ENCODE measurements at regions not wholly inside any gene's neighbourhood (a gene's known extent, or its start where the extent isn't known, plus 50 kb on each side); places are given as distances from the start of the nearest gene placed in this dataset.

GRCh38 chr3:148087601-148088371, 609.9 kb upstream of the AGTR1 start:
- no peak for DNase-seq

- no peak for DNase-seq
Observed at GRCh38 chr3:148089171-148089570, 608.5 kb upstream of the AGTR1 start.

- DNase-seq, result no peak
Observed at GRCh38 chr3:148090156-148090555, 607.5 kb upstream of the AGTR1 start.

DNA sequence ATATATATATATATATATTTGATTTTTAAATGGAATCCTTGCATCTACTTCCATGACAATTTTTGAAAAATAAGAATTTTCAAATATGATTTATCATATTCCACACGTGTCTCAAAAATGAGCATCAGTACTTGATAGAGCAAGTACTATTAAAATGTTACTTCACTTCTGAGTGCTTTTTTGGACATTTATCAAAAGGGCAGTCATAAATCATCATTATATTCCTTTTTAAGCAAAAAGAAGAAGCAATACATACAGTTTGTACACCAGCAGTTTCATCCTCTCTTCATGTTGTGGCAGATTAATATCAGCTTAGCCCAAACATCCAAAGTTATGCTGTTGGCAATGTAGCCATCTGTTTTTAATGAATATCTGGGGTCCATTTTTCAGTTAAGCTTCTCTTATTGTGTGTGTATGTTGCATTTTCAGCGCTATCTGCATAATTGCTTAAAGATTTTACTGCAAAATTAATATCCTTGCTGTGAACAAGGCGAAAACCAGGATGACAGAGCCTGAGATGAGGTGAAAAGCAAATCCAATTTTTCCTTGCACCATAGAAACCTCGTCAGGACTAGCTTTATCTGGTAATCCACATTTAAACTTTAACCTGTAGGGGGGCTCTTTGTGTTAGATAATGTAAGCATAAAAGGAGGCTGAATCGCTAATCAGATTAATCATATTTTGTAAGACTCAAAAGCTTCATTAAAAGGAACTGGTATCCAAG, 604.9 kb upstream of the AGTR1 start:
- no peak for DNase-seq

DNA sequence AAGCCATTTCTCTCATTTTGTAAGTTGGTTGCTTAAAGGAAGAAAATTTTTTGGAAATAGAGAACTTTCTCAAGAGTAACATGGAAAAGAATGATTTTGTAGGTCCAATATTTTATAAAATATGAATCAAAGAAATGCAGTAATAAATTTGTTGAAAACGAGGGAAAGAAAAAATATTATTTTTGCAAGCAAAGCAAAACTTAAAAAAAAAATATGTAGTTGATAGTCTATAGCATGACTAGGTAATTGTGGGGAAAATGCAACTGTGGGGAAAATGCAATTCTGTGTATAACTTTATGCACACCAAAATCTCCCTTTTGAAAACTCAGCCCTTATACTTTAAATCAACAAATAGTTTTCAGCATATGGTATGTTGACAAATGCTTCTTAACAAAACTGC, 604.0 kb upstream of the AGTR1 start:
- DNase-seq, result no peak

- DNase-seq, result no peak
Observed at GRCh38 chr3:148095962-148096361, 601.7 kb upstream of the AGTR1 start.

DNA sequence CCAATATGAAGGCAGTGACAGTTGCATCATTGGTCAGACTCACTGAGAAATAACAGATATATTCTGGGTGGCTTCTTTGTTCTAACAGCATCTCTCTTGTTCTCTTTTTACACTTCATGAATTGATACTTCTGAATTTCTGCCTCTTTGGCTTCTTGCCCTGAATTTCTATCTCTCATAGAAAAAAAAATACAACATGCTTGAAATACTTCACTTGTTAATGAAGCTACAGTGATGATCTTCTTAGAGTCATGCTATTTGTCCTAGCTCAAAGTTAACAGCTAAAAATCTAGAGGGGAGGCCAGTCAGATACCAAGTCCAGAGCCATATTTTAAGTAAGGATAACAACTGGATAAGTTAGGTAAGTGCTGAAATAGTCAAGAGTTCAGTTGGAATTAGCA, 597.2 kb upstream of the AGTR1 start:
- no peak for DNase-seq

- DNase-seq, result no peak
Observed at GRCh38 chr3:148101061-148101460, 596.6 kb upstream of the AGTR1 start.

DNA sequence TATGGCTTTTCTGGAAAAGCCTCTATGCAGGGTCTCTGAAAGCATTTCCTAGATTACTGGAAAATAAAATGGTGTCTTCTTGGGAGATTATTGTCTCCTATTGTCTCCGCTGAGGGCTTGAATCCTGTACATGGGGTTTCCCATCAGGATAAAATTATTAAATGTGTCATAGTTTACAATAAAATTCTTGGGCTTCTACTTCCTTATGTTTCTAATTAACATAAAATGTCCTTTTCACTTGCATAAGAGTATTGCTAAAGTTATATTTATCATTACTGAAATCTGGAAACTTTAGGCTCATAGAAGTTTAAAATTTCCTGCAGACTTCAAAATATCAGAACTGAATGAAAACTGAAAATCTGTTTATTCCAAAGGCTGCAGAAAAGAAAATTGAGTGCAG, 595.5 kb upstream of the AGTR1 start:
- no peak for DNase-seq

- no peak for DNase-seq
Observed at GRCh38 chr3:148106062-148106461, 591.6 kb upstream of the AGTR1 start.

DNA sequence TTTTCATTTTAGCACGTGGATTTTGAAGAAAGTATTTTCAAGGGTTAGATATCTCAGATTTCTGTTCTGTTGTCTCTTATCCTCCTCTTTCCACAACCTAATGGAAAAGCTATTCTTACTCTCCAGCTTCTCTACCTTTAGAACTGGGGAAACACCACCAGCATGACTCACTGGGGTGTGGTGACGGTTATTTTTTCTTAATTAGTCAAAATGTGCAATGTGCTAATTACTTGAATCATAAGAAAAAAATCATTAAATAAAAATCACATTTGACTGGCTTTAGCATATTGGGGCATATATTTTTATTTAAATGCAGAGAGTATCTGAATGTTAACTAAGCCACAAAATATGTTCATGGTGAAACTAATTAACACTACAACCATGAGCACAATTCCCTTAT, 570.7 kb upstream of the AGTR1 start:
- DNase-seq, result no peak

DNA sequence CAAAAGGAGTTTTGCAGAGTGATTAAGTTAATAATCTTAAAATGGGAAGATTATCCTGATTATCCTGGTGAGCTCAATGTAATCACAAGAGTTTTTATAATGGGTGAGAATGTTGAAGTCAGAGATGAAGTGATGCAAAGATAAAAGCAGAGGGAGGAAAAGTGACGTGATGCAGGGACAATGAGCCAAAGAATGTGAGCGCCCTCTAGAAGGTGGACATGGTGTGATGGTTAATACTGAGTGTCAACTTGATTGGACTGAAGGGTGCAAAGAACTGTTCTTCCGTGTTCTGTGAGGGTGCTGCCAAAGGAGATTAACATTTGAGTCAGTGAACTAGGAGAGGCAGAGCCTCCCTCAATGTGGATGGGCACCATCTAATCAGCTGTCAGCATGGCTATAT, 569.6 kb upstream of the AGTR1 start:
- DNase-seq, result no peak

GRCh38 chr3:148131990-148132638, 565.6 kb upstream of the AGTR1 start:
- no peak for DNase-seq

- no peak for DNase-seq
Observed at GRCh38 chr3:148136816-148137215, 560.9 kb upstream of the AGTR1 start.

DNA sequence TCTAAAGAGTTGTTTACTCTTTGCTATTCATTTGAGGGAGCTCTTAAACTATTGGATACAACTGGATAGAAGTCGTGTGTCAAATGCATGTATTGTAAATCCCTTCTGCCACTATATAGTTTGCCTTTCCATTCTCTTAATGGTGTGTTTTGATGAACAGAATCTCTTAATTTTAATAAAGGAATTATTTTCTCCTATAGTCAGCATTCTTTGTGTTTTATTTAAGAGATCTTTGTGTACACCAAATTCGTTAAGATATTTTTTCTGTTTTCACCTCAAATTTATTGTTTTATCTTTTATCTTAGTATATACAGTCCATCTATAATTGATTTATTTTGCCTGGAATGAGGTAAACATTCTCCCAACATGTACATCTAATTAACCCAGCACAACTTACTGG, 551.5 kb upstream of the AGTR1 start:
- DNase-seq, result no peak

- no peak for DNase-seq
Observed at GRCh38 chr3:148146947-148147826, 550.5 kb upstream of the AGTR1 start.

- no peak for DNase-seq
Observed at GRCh38 chr3:148147903-148148302, 549.8 kb upstream of the AGTR1 start.

DNA sequence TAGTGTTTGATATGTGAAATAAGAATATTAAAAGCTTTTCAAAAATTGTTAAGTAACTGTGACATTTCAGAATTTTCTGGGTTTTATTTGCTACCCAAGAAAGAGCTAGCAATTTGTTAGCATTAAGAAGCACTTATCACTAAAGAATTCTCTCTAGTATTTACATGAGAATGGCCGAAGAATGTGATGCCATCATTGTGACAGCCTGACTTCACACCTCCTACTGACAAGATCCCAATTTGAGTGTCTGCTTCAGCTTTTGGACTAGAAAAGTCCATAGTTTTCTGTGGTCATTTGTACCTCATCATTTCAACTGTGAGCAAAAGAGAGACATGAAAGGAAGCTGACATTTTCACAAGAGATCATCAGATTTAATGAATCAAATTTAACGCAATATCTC, 548.1 kb upstream of the AGTR1 start:
- no peak for DNase-seq

GRCh38 chr3:148150141-148150540, 547.6 kb upstream of the AGTR1 start:
- DNase-seq, result no peak

DNA sequence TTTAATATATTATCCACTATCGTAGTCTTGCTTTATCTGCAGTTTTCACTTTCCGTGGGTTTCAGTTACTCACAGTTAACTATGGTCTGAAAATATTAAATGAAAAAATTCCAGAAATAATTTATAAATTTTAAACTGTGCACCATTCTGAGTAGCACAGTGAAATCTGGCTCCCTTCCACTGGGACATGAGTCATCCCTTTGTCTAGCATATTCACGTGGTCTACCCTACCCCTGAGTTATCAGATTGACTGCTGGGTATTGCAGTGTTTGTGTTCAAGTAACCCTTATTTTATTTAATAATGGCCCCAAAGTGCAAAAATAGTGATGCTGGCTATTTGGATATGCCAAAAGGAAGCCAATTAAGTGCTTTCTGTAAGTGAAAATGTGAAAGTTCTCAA, 539.5 kb upstream of the AGTR1 start:
- DNase-seq, result no peak

- DNase-seq, result no peak
Observed at GRCh38 chr3:148162132-148162531, 535.6 kb upstream of the AGTR1 start.

DNA sequence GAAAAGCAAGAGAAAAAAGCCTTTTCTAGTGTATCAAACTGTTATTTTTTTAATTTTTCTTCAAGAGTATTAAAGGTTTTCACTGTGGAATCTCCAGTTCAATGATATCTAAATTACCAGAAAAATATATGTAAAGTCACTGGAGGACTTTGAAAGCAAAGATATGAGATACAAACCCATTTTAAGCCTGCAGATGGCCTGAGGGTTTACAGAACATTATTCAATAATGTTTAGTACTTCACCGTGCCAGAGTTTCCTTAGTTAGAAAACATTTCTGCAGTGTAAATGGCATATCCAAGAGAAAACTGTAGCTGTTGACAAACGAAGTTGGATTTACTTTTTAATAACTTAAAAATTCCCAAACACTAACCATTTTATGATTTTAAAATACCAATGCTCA, 529.4 kb upstream of the AGTR1 start:
- no peak for DNase-seq

- no peak for DNase-seq
Observed at GRCh38 chr3:148173851-148174250, 523.9 kb upstream of the AGTR1 start.

All from retina (tissue), 1 donor.